G401.6 (cell line): ENCODE measurements at regions not wholly inside any gene's neighbourhood (a gene's known extent, or its start where the extent isn't known, plus 50 kb on each side); places are given as distances from the start of the nearest gene placed in this dataset.
"Not testable (repeated sequence)": the region's sequence is repeated elsewhere in the genome, so short reads cannot be mapped to it uniquely, and the experiment has no call there.

Source experiments
- FAIRE-seq: peaks from 2 replicates; lab custom pipeline; 2012; peaks lifted over from hg19 to GRCh38; lab: Jason Lieb, UNC

DNA sequence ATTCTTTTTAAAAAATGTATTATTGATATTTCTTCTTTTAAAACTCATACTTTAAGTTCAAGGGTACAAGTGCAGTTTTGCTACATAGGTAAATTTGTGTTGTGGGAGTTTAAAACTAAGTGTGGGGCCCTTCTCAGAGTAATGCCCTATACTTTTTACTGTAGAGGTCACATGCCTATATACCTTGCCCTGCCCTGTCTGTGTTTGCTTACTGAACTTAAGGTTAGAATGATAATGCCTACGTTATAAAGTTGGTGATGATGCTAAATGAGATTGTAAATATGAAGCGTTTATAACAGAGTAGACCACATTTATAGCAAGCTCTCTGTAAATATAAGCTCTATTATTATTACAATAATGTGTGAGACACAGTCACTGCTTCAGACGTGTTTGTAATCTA is 261.9 kb downstream of the RASSF9 start:
- FAIRE-seq: no peak

DNA sequence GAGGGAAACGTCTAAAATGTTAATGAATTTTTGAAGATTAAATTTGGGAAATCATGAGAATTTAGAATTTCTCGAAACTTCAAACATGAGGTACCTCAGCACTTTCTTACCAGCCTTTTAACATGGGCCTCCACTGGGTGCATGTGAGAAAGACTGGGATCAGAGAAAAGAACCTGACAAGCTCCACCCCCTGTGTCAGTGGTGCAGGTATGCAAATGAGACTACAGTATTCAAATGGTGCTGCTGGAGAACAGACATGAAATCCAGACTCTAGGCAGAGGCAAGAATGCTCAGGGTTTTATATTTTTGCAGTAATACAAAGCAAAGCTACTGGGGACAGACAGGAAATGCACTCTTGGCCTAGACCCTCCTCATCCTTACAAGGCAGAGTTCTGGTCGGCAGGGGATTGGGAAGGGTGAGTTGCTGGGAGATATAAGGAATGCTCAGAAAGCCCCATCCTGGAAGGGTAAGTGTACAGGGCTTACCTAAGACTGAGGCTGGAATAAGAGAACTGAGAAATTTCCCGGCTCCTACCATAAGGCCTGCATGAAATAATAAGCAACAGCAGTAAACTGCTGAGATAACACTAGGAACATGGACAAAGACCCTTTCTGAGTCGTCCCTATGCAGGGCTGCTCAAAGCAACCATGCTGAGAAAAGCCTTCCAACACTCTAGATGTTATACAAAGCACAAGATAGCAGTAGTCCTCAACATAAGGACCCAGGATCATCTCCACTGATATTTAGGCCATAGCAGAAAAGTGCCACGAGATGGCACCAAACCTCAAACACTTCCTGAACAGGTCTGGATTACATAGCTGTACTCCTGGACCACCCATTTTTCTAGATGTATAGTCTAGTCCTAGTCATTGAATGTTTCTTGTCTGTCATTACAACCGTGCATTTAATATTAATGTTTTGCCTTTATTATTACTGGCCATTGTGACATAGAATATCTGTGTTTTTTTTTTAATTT is 260.8 kb downstream of the RASSF9 start:
- peak; percentile 56 for FAIRE-seq

DNA sequence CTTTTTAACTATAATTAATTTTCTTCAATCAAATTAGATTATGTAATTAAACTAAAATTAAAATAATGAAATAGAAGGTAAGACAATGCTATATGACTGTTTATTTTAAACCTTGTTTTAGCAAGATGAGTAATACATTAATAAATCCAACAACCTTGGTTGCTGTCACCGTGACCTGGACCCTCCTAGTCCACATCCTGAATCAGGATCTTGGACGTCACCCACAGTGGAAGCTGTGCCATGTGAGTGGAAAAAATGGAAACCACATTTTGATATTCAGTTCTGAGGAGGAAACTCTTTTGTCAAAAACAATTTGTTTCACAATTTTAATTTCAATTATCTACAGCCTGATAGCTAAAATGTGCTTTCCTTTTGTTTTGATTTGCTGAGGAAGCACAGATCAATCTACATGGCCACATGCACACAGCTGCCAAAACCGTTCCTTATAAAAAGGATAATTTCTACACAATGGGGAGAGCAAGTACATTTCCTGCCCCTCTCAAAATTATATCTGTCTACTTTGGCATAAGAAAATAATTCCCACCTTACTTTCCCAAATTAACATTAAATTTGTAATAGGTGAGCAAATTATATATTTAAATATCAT is 255.5 kb downstream of the RASSF9 start:
- FAIRE-seq: no peak

DNA sequence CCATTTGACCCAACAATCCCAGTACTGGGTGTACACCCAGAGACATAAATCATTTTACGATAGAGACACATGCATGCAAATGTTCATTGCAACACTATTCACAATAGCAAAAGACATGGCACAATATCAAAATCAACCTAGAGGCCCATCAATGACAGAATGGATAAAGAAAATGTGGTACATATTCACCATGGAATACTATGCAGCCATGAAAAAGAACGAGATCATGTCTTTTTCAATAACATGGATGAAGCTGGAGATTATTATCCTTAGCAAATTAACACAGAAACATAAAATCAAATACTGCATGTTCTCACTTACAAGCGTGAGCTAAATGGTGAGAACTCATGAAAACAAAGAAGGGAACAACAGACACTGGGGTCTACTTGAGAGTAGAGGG is 249.1 kb downstream of the RASSF9 start:
- no peak for FAIRE-seq

DNA sequence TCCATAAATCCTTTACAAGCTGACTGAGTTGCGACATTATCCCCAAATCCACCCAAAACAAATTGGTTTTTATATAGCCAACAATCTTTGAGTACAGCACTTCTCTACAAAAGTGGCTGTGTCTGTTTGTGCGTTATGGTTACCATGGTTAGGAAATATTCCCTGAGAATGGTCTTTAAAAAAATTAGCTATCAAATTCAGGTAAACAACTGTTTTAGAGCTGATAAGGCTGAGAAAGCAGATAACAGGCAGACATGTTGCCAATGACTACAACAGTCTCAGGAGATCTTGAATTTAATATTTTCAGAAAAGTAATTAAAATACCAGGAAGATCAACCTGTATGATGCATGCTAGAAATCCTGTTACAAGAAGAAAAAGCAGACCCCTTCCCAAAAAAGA is 248.0 kb downstream of the RASSF9 start:
- FAIRE-seq: no peak

DNA sequence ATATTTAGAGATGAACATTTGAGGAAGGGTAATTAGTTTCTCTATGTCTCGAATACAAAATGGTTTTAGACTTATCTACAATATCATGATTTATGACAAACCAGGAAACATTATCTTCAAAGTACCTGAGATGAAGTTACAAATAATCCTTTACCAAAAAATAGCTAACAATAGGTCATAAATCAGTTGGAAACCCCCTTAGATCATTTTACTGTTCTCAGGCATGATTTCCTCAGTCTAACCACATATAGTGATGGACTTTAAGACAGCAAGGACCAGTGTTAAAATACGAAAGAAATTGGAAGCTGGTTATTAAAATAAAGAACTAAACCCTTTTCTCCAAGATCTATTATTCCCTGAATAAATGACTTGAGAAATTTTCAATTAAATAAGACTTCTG is 235.4 kb downstream of the RASSF9 start:
- no peak for FAIRE-seq

DNA sequence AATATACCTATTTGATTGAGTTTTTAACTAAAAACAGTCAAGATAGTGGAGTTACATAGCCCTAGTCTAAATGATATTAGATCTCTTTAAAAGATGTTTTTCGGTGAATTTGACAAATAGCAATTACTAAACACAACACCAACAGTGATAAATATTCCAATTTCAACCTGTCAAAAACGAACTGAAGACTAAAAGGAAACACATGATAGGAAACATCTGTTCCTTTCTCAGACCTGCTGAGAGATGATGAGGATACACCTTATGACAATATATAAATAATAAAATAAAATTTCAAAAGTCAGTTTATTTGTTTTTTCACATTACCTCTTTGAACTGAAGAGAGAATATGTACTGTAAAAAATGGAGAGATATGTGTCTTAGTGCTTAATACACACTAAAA is 232.7 kb downstream of the RASSF9 start:
- no peak for FAIRE-seq

DNA sequence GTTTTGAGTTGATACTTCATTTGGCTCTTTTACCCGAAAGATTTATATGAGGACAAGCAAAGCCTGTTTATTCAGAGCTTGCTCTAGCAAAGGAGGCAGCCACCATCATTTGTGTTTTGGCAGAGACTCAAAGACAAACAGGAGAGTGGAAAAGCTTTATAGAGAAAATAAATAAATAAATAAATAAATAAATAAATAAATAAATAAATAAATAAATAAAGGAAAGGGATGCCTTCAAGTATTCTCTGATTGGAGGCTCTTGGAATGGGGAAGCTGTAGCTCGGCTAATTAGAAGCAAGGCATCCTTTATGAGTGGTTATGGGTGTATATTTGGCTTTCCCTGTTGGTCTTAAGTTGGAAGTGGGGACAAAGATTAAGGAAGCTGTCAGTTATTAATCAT is 229.8 kb downstream of the RASSF9 start:
- FAIRE-seq: no peak

DNA sequence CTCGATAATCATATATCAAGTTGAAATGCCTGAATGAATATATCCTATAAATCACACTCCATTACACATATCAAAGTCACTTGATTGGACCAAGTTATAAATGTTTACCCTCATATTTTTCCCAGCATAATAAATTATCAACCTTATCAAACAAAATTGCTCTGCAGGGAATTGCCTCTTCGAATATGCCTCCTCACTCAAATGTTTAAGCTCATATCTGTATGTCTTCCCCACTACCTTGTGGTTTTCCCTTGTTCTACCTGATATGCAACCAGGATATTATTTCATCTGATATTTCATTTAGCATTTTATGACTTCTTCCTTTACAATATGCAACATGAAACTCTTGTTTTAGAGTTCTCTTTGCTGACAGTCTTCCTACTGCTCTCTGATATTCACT is 226.4 kb downstream of the RASSF9 start:
- no peak for FAIRE-seq

DNA sequence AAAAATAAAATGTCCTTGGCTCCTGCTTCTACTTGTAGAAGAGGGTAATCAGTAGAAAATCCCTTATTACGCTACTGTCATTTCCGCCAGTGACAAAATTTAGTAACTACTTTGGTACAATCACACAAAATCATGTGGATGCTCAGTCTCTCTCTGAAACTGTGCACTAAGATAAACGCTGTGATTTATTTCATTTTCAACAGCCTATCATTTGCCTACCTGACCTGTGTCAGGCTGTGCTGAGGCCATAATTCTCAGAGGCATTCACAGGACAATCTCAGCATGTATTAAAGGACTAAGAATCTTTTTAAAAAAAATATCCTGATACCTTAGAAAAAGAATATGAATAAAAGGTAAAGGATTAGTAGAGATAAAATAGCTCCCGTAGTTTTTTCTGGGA is 226.0 kb downstream of the RASSF9 start:
- FAIRE-seq: no peak

DNA sequence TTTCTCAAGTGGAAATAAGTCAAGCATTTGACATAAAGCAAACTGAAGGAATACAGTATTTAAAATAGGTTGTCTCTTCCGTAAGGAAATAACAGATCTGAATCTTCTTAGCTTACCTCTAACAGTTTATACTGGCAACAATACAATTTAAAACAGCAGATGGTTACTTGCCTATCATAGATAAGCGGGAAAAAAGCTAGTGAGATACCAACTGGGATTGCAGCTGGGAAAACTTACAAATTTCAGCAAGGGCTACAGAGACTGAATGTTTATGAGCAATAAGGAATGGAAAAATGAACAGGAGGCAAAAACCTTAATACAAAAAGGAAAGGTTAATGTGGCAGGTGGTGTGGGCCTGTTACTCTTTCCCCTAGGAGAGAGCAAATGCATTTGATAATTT is 220.0 kb downstream of the RASSF9 start:
- no peak for FAIRE-seq

DNA sequence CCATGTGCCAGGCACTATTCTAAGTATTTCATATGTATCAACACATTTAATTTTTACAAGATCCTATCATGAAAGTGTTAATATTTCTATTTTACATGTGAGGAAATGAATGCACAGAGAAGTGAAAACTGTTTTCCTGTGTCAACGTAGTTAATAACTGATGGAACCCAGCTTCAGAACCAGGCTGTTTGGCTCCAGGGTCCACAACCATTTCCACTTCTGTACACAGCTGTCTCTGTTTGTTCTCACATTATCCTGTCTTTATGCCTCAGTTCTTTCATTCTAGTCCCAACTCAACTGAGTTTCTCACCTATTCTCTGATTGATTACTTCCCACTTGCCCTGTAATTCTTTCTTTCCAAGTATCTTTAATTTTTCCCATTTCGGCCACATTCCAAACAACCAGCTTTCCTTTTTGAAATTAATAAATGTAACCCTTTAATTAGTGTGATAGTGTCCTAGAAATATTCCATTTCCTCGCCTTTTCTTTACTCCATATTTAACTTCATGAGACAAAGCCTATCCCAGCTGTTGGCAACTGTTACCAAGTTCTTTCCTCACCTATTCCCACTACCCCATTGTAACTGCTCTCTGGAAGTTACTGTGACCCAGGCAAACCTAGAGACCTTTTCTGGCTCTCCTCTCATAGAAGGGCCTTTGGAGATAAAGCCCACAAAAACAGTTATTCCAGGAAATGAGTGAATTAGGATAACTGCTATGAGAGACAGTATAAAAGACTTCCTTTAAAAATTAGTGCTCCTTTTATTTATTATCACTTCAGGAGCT is 218.7 kb downstream of the RASSF9 start:
- FAIRE-seq: no peak

DNA sequence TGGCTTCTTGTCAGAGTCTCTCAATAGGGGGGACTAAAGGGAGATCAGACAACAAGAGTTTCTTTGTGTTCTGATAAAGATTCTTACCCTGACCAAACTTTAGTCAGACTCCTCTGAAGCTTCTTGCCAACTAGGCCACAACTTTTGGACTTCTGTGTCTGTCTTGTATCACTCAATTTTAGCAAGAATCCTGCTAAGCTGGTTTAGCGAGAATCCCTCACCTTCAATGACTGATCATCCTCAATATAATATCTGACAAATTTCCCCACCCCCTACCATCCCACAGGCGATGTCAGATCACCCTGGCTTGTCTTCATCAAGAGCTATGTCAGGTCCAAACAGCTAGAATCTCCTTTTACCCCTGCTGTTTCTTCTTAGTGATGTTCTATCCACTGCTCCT is 215.2 kb downstream of the RASSF9 start:
- FAIRE-seq: no peak

DNA sequence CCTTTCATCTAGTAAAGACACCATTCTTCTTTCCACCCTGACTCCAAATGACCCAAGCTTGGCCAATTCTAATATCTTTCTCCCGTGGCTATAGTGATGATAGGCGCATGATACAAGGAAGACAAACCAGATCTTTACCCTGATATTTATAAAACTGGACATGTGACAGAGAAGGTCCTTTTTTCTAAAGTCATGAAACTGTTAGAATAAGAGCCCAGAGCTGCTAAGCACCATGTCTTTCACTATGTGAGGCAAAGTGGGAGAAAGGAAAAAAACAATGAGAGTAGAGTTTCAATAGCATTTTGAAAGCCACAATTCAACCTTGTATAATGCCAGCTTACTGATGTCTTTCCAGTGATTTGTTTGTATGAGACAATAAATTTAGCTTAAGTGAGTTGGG is 212.4 kb downstream of the RASSF9 start:
- no peak for FAIRE-seq

DNA sequence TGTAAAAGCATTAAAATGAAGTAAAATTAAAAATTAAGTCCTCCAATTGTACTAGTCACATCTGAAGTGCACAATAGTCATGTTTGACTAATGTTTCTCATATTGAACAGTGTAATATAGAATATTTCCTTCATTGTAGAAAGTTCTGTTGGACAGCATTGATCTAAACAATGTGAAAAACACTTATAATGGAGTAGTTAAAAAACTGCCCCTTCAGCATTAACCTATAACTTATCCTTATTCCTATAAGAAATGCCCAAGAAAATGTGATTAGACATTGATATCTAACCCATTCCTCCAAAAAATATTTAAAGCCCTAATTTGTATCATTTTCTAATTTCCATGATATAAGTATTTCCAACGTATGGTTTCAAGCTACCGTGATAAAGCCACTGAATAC is 210.7 kb downstream of the RASSF9 start:
- no peak for FAIRE-seq

DNA sequence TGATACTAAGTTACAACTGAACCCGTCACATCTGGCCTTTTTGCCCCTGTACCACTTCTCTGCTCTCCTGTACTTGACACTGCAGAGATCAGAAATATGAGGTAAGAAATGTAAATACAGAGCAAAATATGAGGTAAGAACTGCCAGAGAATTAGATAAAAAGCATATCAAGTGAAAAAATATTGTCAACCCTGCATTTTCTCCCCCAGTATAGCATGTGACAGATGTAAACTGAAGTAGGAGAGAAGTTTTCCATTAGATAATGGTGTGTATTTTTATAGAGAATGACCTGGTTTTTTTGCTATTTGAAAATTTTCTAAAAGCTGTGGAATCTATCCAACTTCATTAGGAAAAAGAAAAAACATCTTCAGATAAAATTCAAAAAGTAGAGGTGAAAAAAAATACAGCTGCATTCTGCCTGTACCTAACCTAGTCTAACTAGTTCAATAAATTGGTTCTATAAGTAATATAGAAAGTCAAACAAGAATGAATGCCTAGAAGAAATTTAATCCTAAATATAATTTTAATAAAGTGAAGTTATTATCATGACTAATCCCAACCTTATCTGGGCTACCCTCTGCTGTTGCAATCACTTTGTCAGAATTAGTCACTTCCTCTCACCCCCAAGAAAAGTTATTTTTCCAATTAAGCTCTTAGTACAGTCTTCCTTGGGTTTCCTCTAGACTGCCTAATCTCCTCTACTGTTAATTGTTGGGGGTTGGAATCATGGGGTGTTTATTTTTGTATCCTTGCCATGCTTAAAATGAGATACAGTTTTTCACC is 210.0 kb downstream of the RASSF9 start:
- FAIRE-seq: no peak

DNA sequence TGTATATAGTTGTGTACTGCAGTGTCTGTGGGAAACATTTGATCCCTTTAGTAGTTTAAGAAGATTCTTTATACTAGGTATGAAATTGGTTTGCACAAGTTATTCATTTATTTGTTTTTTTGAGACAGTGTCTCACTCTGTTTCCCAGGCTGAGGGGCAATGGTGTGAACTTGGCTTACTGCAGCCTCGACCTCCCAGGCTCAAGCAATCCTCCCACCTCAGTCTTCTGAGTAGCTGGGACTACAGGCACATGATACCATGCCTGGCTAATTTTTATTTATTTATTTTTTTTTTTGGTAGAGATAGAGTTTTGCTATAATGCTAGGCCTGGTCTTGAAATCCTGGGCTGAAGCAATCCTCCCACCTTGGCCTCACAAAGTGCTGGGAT is 209.4 kb downstream of the RASSF9 start:
- FAIRE-seq: no peak

DNA sequence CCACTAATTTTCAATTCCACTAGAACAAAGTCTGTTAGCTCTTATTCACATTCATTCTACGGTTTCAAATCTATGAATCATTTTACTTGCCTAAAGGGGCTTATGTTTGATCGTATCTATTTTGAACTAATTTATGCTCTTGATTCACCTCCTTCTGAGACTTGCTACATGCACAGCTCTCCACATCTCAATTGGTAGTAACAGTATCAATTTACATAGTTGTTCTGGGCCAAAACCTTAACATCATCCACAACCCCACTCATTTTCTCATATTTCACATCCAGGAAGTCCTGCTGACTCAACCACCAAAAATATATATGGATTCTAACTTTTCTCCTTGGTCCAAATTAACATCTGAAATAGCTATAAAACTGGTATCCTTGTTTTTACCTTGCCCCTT is 208.6 kb downstream of the RASSF9 start:
- no peak for FAIRE-seq

DNA sequence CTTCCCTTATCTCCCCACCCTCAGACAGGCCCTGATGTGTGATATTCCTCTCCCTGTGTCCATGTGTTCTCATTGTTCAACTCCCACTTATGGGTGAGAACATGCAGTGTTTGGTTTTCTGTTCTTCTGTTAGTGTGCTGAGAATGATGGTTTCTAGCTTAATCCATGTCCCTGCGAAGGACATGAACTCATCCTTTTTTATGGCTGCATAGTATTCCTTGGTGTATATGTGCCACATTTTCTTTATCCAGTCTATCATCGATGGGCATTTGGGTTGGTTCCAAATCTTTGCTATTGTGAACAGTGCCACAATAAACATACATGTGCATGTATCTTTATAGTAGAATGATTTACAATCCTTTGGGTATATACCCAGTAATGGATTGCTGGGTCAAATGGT is 207.6 kb downstream of the RASSF9 start:
- not testable (repeated sequence) for FAIRE-seq

DNA sequence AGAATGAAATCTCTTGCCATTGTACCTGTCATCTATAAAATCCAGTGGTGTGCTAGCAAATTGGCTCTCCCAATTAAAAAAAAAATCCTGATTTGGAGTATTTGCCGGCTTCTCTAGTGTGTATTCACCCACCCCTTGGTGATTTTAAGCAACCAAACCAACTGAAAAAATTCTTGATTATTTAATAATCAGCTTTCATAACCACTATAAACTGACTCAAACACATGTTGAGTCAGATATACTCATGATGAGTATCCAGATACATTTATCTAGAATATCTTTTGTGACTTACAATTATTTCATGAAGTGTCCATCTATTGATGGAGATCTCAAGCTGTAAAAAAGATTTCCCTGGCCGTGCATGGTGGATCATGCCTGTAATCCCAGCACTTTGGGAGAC is 205.4 kb downstream of the RASSF9 start:
- no peak for FAIRE-seq

DNA sequence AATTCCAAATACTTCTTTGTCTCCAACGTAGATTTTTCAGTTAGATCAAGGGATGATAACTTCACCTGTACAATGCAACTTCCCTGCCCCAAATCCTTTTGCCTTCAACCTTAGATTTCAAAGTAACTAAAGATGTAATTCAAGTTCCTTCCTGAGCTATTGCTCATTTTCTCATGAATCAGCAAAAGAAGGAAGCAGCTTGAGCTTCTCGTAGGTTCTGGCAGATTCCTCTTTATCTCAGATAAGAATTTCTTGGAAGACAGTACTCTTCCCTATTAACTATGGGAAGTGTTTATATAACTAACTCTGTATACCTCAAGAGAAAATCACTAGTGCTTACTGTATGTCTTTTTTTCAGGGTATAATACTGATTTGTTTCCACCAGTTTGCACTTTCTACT is 203.8 kb downstream of the RASSF9 start:
- FAIRE-seq: no peak

DNA sequence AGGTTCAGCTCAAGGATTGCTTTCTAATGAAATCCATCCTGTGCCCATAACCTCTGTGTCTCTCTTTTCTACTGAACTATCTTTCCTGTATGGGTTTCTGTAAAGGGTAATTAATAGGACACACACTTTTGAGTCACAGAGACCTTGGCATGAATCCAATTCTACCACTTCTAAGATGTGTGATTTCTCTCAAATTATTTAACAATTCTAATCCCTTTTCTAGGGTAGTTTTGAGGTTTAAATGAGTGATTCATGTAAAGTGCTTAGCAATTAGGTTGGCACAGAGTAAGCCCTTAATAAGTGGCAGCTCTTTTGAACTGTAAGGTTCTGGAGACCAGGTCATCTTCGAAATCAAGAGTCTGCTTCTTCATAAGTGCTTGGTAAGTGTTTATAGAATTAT is 202.7 kb downstream of the RASSF9 start:
- FAIRE-seq: no peak
